K562 (cell line): ENCODE measurements at regions not wholly inside any gene's neighbourhood (a gene's known extent, or its start where the extent isn't known, plus 50 kb on each side); places are given as distances from the start of the nearest gene placed in this dataset.

Experiments used
- ATAC-seq: fragments of 200-7000 bp; cut with Tn5 transposase; 3 replicates; pipeline ENCODE4 v1.9.1; 2020; ENCODE audit warnings: moderate library complexity
- BruUV-seq: library from RNA; stranded (reverse); fragments of 400-500 nt; replicated peaks from 2 replicates; lab custom pipeline; 2021; lab: Mats Ljungman, UMichigan
- CTCF ChIA-PET: fragments of 300-600 bp; formaldehyde crosslinking; extraction: SDS; loops from one replicate; lab custom pipeline; 2021; ENCODE audit warnings: low intra/inter-chr PET ratio; lab: Yijun Ruan, JAX
- POLR2A ChIA-PET: fragments of 300-600, 350-650 bp; sonication (Branson Sonifier 250); formaldehyde crosslinking; extraction: SDS; loops from one replicate; lab custom pipeline; 2021; ENCODE audit warnings: antibody characterized with exemption, inconsistent platforms; lab: Yijun Ruan, JAX
- DNase-seq, 4 experiments: peaks; one replicate each; pipeline versions ENCODE4 v3.0.0 to v3.0.0-alpha.2; 2011 to 2018; ENCODE audit warnings: low spot score in 3 of 4, mixed read lengths in 3 of 4; ENCODE audit errors: extremely low read depth in 1 of 4
- FAIRE-seq: peaks from 2 replicates; lab custom pipeline; 2011; peaks lifted over from hg19 to GRCh38; lab: Jason Lieb, UNC
- H2AFZ ChIP-seq: 2 replicates; pipeline ENCODE4 v1.6.0; 2011; ENCODE audit warnings: low read depth, low read length, control low read depth, inconsistent platforms
- H3K27ac ChIP-seq: fragments of 200-600 bp; 3 replicates; pipeline ENCODE4 v1.8.0; 2011; ENCODE audit warnings: low read depth, mild to moderate bottlenecking, control low read depth, inconsistent platforms, low read length, moderate library complexity, mixed read lengths; ENCODE audit errors: extremely low read depth
- H3K27me3 ChIP-seq, 2 experiments: fragments of 300-600 bp in 1 of 2; 2 replicates in 1 of 2; 3 replicates in 1 of 2; pipeline versions ENCODE4 v1.6.0 to v1.8.0; 2011; ENCODE audit warnings: inconsistent platforms in 2 of 2, low read length in 2 of 2, mild to moderate bottlenecking in 1 of 2, mixed read lengths in 1 of 2, moderate library complexity in 1 of 2; ENCODE audit not compliant: control insufficient read depth in 2 of 2, insufficient read depth in 2 of 2
- H3K36me3 ChIP-seq: fragments of 300-600 bp; 3 replicates; pipeline ENCODE4 v1.8.0; 2011; ENCODE audit warnings: mild to moderate bottlenecking, low read length, inconsistent platforms; ENCODE audit not compliant: control insufficient read depth, insufficient read depth
- H3K4me1 ChIP-seq, 2 experiments: fragments of 200-600 bp in 1 of 2; replicated peaks in 1 of 2; 2 replicates in 1 of 2; 3 replicates in 1 of 2; pipeline versions ENCODE4 v1.5.1 to v1.8.0; 2011; ENCODE audit warnings: inconsistent platforms in 2 of 2, low read length in 2 of 2, mild to moderate bottlenecking in 1 of 2, mixed read lengths in 1 of 2, moderate library complexity in 1 of 2; ENCODE audit not compliant: control insufficient read depth in 2 of 2, insufficient read depth in 2 of 2
- H3K4me2 ChIP-seq: 2 replicates; pipeline ENCODE4 v1.6.1; 2011; ENCODE audit warnings: low read length, control low read depth, inconsistent platforms, mixed read lengths; ENCODE audit not compliant: insufficient read depth
- H3K4me3 ChIP-seq: fragments of 200-600 bp; sonication (generic), shearing (Covaris generic); 2 replicates; pipeline ENCODE4 v1.5.1; 2016; ENCODE audit warnings: control low read depth, inconsistent platforms
- H3K79me2 ChIP-seq: fragments of 200-600 bp; 3 replicates; pipeline ENCODE4 v1.8.0; 2011; ENCODE audit warnings: low read length, inconsistent platforms; ENCODE audit not compliant: control insufficient read depth, insufficient read depth
- H3K9ac ChIP-seq, 2 experiments: 2 replicates each; pipeline versions ENCODE4 v1.6.0 to v1.6.1; 2011; ENCODE audit warnings: low read depth in 2 of 2, low read length in 2 of 2, control low read depth in 1 of 2, inconsistent platforms in 1 of 2, mild to moderate bottlenecking in 1 of 2, mixed read lengths in 1 of 2; ENCODE audit not compliant: insufficient read depth in 1 of 2
- H3K9me1 ChIP-seq: one replicate; pipeline ENCODE4 v1.6.0; 2011; ENCODE audit warnings: inconsistent platforms, mild to moderate bottlenecking, low read length, moderate library complexity; ENCODE audit not compliant: control insufficient read depth, insufficient read depth
- H3K9me3 ChIP-seq: replicated peaks from 2 replicates; pipeline ENCODE4 v1.5.1; 2011; ENCODE audit warnings: low read depth, low read length, inconsistent platforms; ENCODE audit not compliant: control insufficient read depth, insufficient read depth
- H4K20me1 ChIP-seq: replicated peaks from 2 replicates; pipeline ENCODE4 v1.6.1; 2011; ENCODE audit warnings: low read length, inconsistent platforms, mixed read lengths; ENCODE audit not compliant: control insufficient read depth, insufficient read depth
- CBFA2T2 ChIP-seq: fragments of 450-650 bp; conservative IDR thresholded peaks from 2 replicates; pipeline ENCODE4 v1.6.1; 2017; ENCODE audit warnings: mild to moderate bottlenecking
- CBFA2T3 ChIP-seq: fragments of 450-650 bp; IDR thresholded peaks from 2 replicates; pipeline ENCODE4 v1.6.1; 2017
- JUND ChIP-seq, 2 experiments: IDR thresholded peaks; 2 replicates in 1 of 2; 3 replicates in 1 of 2; pipeline ENCODE4 v1.6.1; 2011; ENCODE audit warnings: borderline replicate concordance in 2 of 2, low read depth in 2 of 2, low read length in 2 of 2, improper control_type of control experiment in 1 of 2, missing biosample characterization in 1 of 2, missing genetic modification characterization in 1 of 2, missing genetic modification reagents in 1 of 2
- KDM1A ChIP-seq, 2 experiments: fragments of 450-650 bp; IDR thresholded peaks; 2 replicates each; pipeline ENCODE4 v1.6.1; 2016; ENCODE audit warnings: mild to moderate bottlenecking in 2 of 2
- POLR2A ChIP-seq: fragments of 450-650 bp; conservative IDR thresholded peaks from 2 replicates; pipeline ENCODE4 v1.6.1; 2016
- PTBP1 ChIP-seq: fragments of 200-400 bp; formaldehyde crosslinking; IDR thresholded peaks from 2 replicates; pipeline ENCODE4 v1.6.1; 2017; ENCODE audit warnings: low read depth, low read length
- RCOR1 ChIP-seq, 2 experiments: IDR thresholded peaks; 2 replicates each; pipeline ENCODE4 v1.6.1; 2012; ENCODE audit warnings: low read depth in 2 of 2, low read length in 2 of 2, borderline replicate concordance in 1 of 2, improper control_type of control experiment in 1 of 2
- TCF3 ChIP-seq: sonication (generic); formaldehyde crosslinking; IDR thresholded peaks from 2 replicates; pipeline ENCODE4 v1.4.0; 2020; ENCODE audit warnings: mild to moderate bottlenecking, missing genetic modification reagents
- U2AF1 ChIP-seq: fragments of 200-400 bp; formaldehyde crosslinking; optimal IDR thresholded peaks from 2 replicates; pipeline ENCODE3; 2017; ENCODE audit warnings: mild to moderate bottlenecking, low read depth, low read length, moderate library complexity
- ZNF830 ChIP-seq: fragments of 250-450 bp; sonication (Bioruptor Pico); IDR thresholded peaks from 2 replicates; pipeline ENCODE4 v1.5.0; 2021; ENCODE audit warnings: mild to moderate bottlenecking
- WGBS: fragments of 100-300 bp; shearing (Covaris generic); methylation state at CpG from one replicate; pipeline ENCODE4 v1.1.6; 2016; ENCODE audit warnings: low coverage, mixed read lengths; ENCODE audit not compliant: insufficient coverage; ENCODE audit errors: missing lambda C conversion rate; 5-methylcytosine and 5-hydroxymethylcytosine counted together
- in situ Hi-C: fragments of 300-500 bp; cut with MboI; formaldehyde crosslinking; loops from 4 replicates; pipeline ENCODE4 v1.15.0; 2018; ENCODE audit warnings: inconsistent platforms, mixed read lengths
- intact Hi-C: fragments of 100-400 bp; cut with micrococcal nuclease; formaldehyde crosslinking; loops from 2 replicates; pipeline ENCODE4 v1.14.2; 2022
- TF ChIP-seq, protein P1 (sequence below): fragments of 250-450 bp; sonication (Bioruptor Pico); IDR thresholded peaks from 2 replicates; pipeline ENCODE4 v1.9.0; 2021; ENCODE audit warnings: mild to moderate bottlenecking, inconsistent platforms
- TF ChIP-seq, protein P2 (sequence below): sonication (generic); formaldehyde crosslinking; IDR thresholded peaks from 2 replicates; pipeline ENCODE4 v1.8.1; 2023; ENCODE audit warnings: missing genetic modification reagents, mild to moderate bottlenecking, borderline replicate concordance
- TF ChIP-seq, protein P3 (sequence below): fragments of 250-450 bp; sonication (Bioruptor Pico); IDR thresholded peaks from 2 replicates; pipeline ENCODE4 v1.9.0; 2021; ENCODE audit warnings: mild to moderate bottlenecking

DNA sequence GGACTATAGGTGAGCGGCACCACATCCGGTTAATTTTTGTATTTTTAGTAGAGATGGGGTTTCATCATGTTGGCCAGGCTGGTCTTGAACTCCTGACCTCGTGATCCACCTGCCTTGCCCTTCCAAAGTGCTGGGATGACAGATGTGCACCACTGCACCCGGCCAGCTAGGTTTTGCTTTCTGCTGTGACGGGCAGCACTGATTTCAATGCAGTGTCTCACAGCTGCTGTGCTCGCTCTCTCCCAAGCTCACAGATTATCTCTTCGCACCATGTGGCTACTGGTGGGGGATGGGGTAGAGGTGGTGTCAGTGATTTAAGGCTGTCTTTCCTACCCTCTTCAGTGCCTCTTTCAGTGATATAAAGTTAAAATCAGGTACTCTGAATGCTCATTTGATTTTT lies 909.1 kb downstream of the TRHDE start:
- H3K9ac ChIP-seq: no peak overlapping the region
- no peak for FAIRE-seq
- no peaks in the 10 kb centered on the region for H3K36me3 ChIP-seq
- ChIA-PET CTCF (no interaction called here), POLR2A (no interaction called here)
- intact Hi-C loops (no loop called here), in situ Hi-C loops (no loop called here)
- no peaks in the 10 kb centered on the region for H3K9me1 ChIP-seq
- no peaks in the 10 kb centered on the region for H3K27me3 ChIP-seq
- H3K4me2 ChIP-seq: no peak overlapping the region
- DNase-seq: no peak
- H2AFZ ChIP-seq: no peak overlapping the region
- H3K27ac ChIP-seq: no peak overlapping the region
- H4K20me1 ChIP-seq: no peaks in the 10 kb centered on the region
- no peaks in the 10 kb centered on the region for H3K79me2 ChIP-seq
- no peak overlapping the region for H3K4me3 ChIP-seq
- no peak for ATAC-seq
- H3K9me3 ChIP-seq: 0 out of 2 replicates have a peak, but pooled peaks cover 2% of the 10 kb centered on the region
- no TSS peak for BruUV-seq
- 3% methylated on average over 7 of the region's 7 CpGs for WGBS
- TF ChIP-seq TCF3 (CRISPR knock-in tag) (peak; percentile 44; the same call in 1 of the 2 replicates), U2AF1 (no peak), POLR2A (no peak), JUND (IDR thresholded peaks at IDR 0.05; ENCODE audit: borderline replicate concordance, low read depth, low read length) (no peak), JUND (tag; IDR thresholded peaks at IDR 0.05; ENCODE audit: borderline replicate concordance, low read depth, low read length) (no peak), ZNF830 (CRISPR knock-in tag) (no peak), CBFA2T2 (peak; percentile 14; the same call in 1 of the 2 replicates), PTBP1 (no peak), KDM1A (IDR thresholded peaks at IDR 0.05) (peak in 1 of 2 experiments; percentile 22; a peak in 1 of 4 replicates), CBFA2T3 (peak; percentile 54), RCOR1 (IDR thresholded peaks at IDR 0.05; ENCODE audit: borderline replicate concordance in 1 of 2, low read depth in 2 of 2, low read length in 2 of 2) (0 out of 4 replicates have a peak, but pooled peaks of 1 of the 2 experiments have one; percentile 29)
- TF ChIP-seq, protein P1, sequence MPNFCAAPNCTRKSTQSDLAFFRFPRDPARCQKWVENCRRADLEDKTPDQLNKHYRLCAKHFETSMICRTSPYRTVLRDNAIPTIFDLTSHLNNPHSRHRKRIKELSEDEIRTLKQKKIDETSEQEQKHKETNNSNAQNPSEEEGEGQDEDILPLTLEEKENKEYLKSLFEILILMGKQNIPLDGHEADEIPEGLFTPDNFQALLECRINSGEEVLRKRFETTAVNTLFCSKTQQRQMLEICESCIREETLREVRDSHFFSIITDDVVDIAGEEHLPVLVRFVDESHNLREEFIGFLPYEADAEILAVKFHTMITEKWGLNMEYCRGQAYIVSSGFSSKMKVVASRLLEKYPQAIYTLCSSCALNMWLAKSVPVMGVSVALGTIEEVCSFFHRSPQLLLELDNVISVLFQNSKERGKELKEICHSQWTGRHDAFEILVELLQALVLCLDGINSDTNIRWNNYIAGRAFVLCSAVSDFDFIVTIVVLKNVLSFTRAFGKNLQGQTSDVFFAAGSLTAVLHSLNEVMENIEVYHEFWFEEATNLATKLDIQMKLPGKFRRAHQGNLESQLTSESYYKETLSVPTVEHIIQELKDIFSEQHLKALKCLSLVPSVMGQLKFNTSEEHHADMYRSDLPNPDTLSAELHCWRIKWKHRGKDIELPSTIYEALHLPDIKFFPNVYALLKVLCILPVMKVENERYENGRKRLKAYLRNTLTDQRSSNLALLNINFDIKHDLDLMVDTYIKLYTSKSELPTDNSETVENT: no peak
- TF ChIP-seq, protein P2, sequence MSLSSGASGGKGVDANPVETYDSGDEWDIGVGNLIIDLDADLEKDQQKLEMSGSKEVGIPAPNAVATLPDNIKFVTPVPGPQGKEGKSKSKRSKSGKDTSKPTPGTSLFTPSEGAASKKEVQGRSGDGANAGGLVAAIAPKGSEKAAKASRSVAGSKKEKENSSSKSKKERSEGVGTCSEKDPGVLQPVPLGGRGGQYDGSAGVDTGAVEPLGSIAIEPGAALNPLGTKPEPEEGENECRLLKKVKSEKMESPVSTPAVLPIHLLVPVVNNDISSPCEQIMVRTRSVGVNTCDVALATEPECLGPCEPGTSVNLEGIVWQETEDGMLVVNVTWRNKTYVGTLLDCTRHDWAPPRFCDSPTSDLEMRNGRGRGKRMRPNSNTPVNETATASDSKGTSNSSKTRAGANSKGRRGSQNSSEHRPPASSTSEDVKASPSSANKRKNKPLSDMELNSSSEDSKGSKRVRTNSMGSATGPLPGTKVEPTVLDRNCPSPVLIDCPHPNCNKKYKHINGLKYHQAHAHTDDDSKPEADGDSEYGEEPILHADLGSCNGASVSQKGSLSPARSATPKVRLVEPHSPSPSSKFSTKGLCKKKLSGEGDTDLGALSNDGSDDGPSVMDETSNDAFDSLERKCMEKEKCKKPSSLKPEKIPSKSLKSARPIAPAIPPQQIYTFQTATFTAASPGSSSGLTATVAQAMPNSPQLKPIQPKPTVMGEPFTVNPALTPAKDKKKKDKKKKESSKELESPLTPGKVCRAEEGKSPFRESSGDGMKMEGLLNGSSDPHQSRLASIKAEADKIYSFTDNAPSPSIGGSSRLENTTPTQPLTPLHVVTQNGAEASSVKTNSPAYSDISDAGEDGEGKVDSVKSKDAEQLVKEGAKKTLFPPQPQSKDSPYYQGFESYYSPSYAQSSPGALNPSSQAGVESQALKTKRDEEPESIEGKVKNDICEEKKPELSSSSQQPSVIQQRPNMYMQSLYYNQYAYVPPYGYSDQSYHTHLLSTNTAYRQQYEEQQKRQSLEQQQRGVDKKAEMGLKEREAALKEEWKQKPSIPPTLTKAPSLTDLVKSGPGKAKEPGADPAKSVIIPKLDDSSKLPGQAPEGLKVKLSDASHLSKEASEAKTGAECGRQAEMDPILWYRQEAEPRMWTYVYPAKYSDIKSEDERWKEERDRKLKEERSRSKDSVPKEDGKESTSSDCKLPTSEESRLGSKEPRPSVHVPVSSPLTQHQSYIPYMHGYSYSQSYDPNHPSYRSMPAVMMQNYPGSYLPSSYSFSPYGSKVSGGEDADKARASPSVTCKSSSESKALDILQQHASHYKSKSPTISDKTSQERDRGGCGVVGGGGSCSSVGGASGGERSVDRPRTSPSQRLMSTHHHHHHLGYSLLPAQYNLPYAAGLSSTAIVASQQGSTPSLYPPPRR (CRISPR knock-in tag): no peak
- TF ChIP-seq, protein P3, sequence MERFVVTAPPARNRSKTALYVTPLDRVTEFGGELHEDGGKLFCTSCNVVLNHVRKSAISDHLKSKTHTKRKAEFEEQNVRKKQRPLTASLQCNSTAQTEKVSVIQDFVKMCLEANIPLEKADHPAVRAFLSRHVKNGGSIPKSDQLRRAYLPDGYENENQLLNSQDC (CRISPR knock-in tag): no peak
- H3K4me1 ChIP-seq: no peaks in the 10 kb centered on the region
